B cell (primary cell): ENCODE measurements at regions not wholly inside any gene's neighbourhood (a gene's known extent, or its start where the extent isn't known, plus 50 kb on each side); places are given as distances from the start of the nearest gene placed in this dataset.

Experiments used
- ATAC-seq: fragments of 200-7000 bp; cut with Tn5 transposase; one replicate; pipeline ENCODE4 v1.10.0; 2021; ENCODE audit warnings: low read depth, mild to moderate bottlenecking, moderate number of reproducible peaks, moderate library complexity
- CTCF ChIA-PET: fragments of 350-600 bp; sonication (Branson Sonifier 250); formaldehyde crosslinking; loops from one replicate; lab custom pipeline; 2021; ENCODE audit warnings: antibody characterized with exemption, inconsistent platforms; lab: Charles Lee
- POLR2A ChIA-PET: fragments of 350-600 bp; sonication (Branson Sonifier 250); formaldehyde crosslinking; loops from one replicate; lab custom pipeline; 2021; ENCODE audit warnings: antibody characterized with exemption; lab: Charles Lee
- DNase-seq: peaks from one replicate; pipeline ENCODE4 v3.0.0; 2013
- H2AFZ ChIP-seq: 2 replicates; pipeline ENCODE4 v1.6.1; 2012; ENCODE audit warnings: mild to moderate bottlenecking, low read depth, low read length; ENCODE audit not compliant: insufficient read depth, poor library complexity, severe bottlenecking
- H3K27ac ChIP-seq, 2 donors: 1 replicate in 1 of 2; 2 replicates in 1 of 2; pipeline ENCODE4 v1.5.1; 2012 to 2013; ENCODE audit warnings: low read length in 2 of 2, mild to moderate bottlenecking in 2 of 2, moderate library complexity in 1 of 2
- H3K27me3 ChIP-seq, 4 experiments: fragments of 200-600 bp in 1 of 4; sonication (generic) in 1 of 4; replicated peaks in 1 of 4; 1 replicate in 2 of 4; 2 replicates in 2 of 4; pipeline versions ENCODE4 v1.6.1 to v1.7.0; 2013 to 2016; ENCODE audit warnings: low read length in 3 of 4, mild to moderate bottlenecking in 2 of 4, mixed read lengths in 1 of 4, moderate library complexity in 1 of 4; ENCODE audit not compliant: insufficient read depth in 4 of 4, control insufficient read depth in 3 of 4; ENCODE audit errors: control extremely low read depth in 1 of 4
- H3K36me3 ChIP-seq, 2 experiments: replicated peaks in 1 of 2; 1 replicate in 1 of 2; 2 replicates in 1 of 2; pipeline versions ENCODE4 v1.6.1 to v1.7.1; 2013; ENCODE audit warnings: low read length in 1 of 2; ENCODE audit not compliant: insufficient read depth in 2 of 2, control insufficient read depth in 1 of 2; ENCODE audit errors: control extremely low read depth in 1 of 2, extremely low read depth in 1 of 2
- H3K4me1 ChIP-seq, 2 donors: fragments of 200-600 bp in 1 of 2; sonication (generic) in 1 of 2; 1 replicate in 1 of 2; 2 replicates in 1 of 2; pipeline versions ENCODE4 v1.5.1 to v1.6.1; 2013 to 2017; ENCODE audit warnings: low read length in 2 of 2; ENCODE audit not compliant: control insufficient read depth in 2 of 2, insufficient read depth in 2 of 2
- H3K4me2 ChIP-seq: replicated peaks from 2 replicates; pipeline ENCODE3; 2012; ENCODE audit warnings: mild to moderate bottlenecking, low read depth, low read length; ENCODE audit not compliant: poor library complexity, severe bottlenecking
- H3K4me3 ChIP-seq, 5 experiments: fragments of 200-600 bp in 1 of 5; sonication (generic) in 1 of 5; 1 replicate in 3 of 5; 2 replicates in 2 of 5; pipeline versions ENCODE4 v1.5.1 to v1.7.0; 2011 to 2016; ENCODE audit warnings: low read length in 4 of 5, mild to moderate bottlenecking in 4 of 5, low read depth in 2 of 5, control low read depth in 1 of 5, moderate library complexity in 1 of 5; ENCODE audit not compliant: insufficient read depth in 1 of 5; ENCODE audit errors: control extremely low read depth in 1 of 5, extremely low read depth in 1 of 5
- H3K79me2 ChIP-seq: fragments of 200-600 bp; sonication (generic); one replicate; pipeline ENCODE4 v1.6.0; 2016; ENCODE audit warnings: low read length; ENCODE audit not compliant: control insufficient read depth, insufficient read depth
- H3K9ac ChIP-seq: fragments of 200-600 bp; sonication (generic); 2 replicates; pipeline ENCODE4 v1.6.1; 2017; ENCODE audit warnings: mild to moderate bottlenecking, low read length, moderate library complexity
- H3K9me3 ChIP-seq, 3 donors: one replicate each; pipeline versions ENCODE4 v1.6.1 to v1.7.1; 2013; ENCODE audit warnings: low read length in 2 of 3; ENCODE audit not compliant: control insufficient read depth in 2 of 3, insufficient read depth in 1 of 3; ENCODE audit errors: control extremely low read depth in 1 of 3
- H4K20me1 ChIP-seq: 2 replicates; pipeline ENCODE4 v1.6.0; 2012; ENCODE audit warnings: mild to moderate bottlenecking, low read length; ENCODE audit not compliant: insufficient read depth, control insufficient read depth, poor library complexity, severe bottlenecking
- H3K27ac Mint-ChIP-seq: one replicate; pipeline ENCODE4 v1.8.0; 2021; ENCODE audit warnings: mixed read lengths
- H3K27me3 Mint-ChIP-seq: one replicate; pipeline ENCODE4 v1.8.0; 2021; ENCODE audit warnings: mixed read lengths
- H3K4me1 Mint-ChIP-seq: one replicate; pipeline ENCODE4 v1.8.0; 2021; ENCODE audit warnings: mixed read lengths
- H3K4me3 Mint-ChIP-seq: one replicate; pipeline ENCODE4 v1.8.0; 2021; ENCODE audit warnings: mixed read lengths
- H3K9me3 Mint-ChIP-seq: one replicate; pipeline ENCODE4 v1.8.0; 2022; ENCODE audit warnings: mixed read lengths; ENCODE audit not compliant: insufficient read depth
- EZH2 ChIP-seq: IDR thresholded peaks from 2 replicates; pipeline ENCODE4 v1.6.1; 2012; ENCODE audit warnings: borderline replicate concordance, low read depth, mild to moderate bottlenecking, moderate library complexity, low read length; ENCODE audit not compliant: insufficient read depth, poor library complexity, severe bottlenecking
- WGBS: methylation state at CpG from one replicate; pipeline ENCODE4 v1.1.5; 2013; ENCODE audit warnings: missing lambda C conversion rate; ENCODE audit not compliant: insufficient coverage; 5-methylcytosine and 5-hydroxymethylcytosine counted together
- intact Hi-C: fragments of 100-400 bp; cut with micrococcal nuclease; formaldehyde crosslinking; loops from one replicate; pipeline ENCODE4 v1.10.0; 2022
- TF ChIP-seq, protein P1 (sequence below): fragments of 200-600 bp; IDR thresholded peaks from one replicate; pipeline ENCODE4 v1.8.0; 2022; ENCODE audit warnings: antibody characterized with exemption, mild to moderate bottlenecking

DNA sequence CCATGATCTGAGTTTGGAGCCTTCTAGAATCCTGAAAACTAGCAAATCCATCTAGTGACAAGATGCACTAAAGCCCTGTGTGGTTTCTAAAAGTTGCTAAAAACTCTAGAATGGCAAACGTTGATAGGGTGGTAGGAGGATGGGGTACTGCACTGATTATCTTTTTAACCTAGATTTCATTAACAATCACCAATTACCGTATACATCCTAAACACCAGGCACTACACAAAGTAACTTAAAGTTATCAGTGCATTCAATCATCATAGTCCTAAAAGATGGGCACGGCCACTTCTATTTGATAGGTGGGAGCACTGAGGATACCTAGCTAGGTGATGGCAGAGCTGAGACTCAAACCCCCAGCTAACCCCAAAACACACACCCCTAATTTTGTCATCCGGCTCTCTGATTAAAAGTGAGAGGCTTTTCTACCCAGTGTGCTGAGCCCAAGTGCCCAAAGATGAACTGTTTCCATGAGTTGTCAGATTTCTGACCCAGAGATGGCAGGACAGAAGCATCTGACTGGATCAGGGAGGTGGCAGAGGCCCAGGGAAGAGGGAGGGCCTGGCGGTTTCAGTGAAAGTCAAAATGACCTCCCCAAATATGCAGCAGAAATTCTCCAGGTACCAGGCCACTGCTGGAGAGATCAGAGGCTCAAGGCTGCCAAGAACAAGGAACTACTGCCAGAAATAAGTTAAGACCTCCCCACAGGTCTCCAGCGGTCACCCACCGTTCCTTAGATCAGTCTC lies 396.8 kb downstream of the SOX9 start:
- no peak overlapping the region for H3K9ac ChIP-seq
- no peak overlapping the region for H2AFZ ChIP-seq
- TF ChIP-seq EZH2 = no peak
- TF ChIP-seq, protein P1, sequence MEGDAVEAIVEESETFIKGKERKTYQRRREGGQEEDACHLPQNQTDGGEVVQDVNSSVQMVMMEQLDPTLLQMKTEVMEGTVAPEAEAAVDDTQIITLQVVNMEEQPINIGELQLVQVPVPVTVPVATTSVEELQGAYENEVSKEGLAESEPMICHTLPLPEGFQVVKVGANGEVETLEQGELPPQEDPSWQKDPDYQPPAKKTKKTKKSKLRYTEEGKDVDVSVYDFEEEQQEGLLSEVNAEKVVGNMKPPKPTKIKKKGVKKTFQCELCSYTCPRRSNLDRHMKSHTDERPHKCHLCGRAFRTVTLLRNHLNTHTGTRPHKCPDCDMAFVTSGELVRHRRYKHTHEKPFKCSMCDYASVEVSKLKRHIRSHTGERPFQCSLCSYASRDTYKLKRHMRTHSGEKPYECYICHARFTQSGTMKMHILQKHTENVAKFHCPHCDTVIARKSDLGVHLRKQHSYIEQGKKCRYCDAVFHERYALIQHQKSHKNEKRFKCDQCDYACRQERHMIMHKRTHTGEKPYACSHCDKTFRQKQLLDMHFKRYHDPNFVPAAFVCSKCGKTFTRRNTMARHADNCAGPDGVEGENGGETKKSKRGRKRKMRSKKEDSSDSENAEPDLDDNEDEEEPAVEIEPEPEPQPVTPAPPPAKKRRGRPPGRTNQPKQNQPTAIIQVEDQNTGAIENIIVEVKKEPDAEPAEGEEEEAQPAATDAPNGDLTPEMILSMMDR = no peak
- ChIA-PET POLR2A (no interaction called here), CTCF (no interaction called here)
- H3K4me2 ChIP-seq = no peak overlapping the region
- DNase-seq (no peak), ATAC-seq (no peak)
- H3K4me3 Mint-ChIP-seq = no peak overlapping the region
- peaks cover 0 to 8% (median 0%) of the 10 kb centered on the region in 3 donors for H3K9me3 ChIP-seq
- H3K27me3 ChIP-seq = peaks cover 0 to 11% (median 2%) of the 10 kb centered on the region in 4 experiments
- no peaks in the 10 kb centered on the region for H3K9me3 Mint-ChIP-seq
- no peak overlapping the region for H3K4me3 ChIP-seq
- H3K79me2 ChIP-seq = no peaks in the 10 kb centered on the region
- WGBS = no CpG with 5 or more reads among the region's 7 CpGs
- H3K4me1 ChIP-seq = no peaks in the 10 kb centered on the region
- H3K27ac ChIP-seq = no peak overlapping the region
- intact Hi-C loops = no loop called here
- no peaks in the 10 kb centered on the region for H4K20me1 ChIP-seq
- H3K27ac Mint-ChIP-seq = no peak overlapping the region
- H3K4me1 Mint-ChIP-seq = peaks cover 4% of the 10 kb centered on the region
- H3K27me3 Mint-ChIP-seq = peaks cover 15% of the 10 kb centered on the region
- H3K36me3 ChIP-seq = no peaks in the 10 kb centered on the region

DNA sequence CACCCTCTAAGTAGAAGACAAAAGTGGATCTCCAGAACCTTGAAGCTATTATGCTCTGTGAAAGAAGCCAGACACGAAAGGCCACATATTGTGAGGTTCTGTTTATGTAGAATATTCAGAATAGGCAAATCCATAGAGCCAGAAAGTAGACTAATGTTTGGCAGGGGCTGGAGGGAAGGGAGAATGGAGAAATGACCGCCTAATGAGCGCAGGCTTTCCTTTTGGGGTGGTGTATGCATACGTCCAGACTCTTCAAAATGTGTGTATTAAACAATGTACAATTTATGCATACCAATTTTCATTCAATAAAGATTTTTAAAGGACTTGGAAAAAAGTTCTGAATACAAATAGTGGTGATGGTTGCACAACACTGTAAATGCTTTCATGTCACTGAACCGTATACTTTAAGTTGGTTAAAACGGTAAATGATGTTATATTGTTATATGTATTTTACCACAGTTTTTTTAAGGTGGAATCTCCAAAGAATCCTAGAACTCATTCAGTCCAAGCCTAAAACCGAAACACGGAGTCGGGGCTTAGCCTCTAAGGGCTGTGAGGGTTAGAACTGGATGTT lies 397.4 kb downstream of the SOX9 start:
- Histone ChIP-seq H3K4me3 (no peak overlapping the region), H3K27ac (no peak overlapping the region), H3K36me3 (no peaks in the 10 kb centered on the region), H3K4me2 (no peak overlapping the region), H3K27me3 (peaks cover 0 to 11% (median 2%) of the 10 kb centered on the region in 4 experiments), H2AFZ (no peak overlapping the region), H3K9me3 (peaks cover 0 to 8% (median 0%) of the 10 kb centered on the region in 3 donors), H3K4me1 (no peaks in the 10 kb centered on the region), H4K20me1 (no peaks in the 10 kb centered on the region), H3K79me2 (no peaks in the 10 kb centered on the region), H3K9ac (no peak overlapping the region)
- H3K4me3 Mint-ChIP-seq = no peak overlapping the region
- H3K4me1 Mint-ChIP-seq = peaks cover 4% of the 10 kb centered on the region
- intact Hi-C loops = no loop called here
- 100% methylated on average over 1 of the region's 9 CpGs for WGBS
- ATAC-seq (no peak), DNase-seq (no peak)
- ChIA-PET CTCF (no interaction called here), POLR2A (no interaction called here)
- no peak overlapping the region for H3K27ac Mint-ChIP-seq
- no peaks in the 10 kb centered on the region for H3K9me3 Mint-ChIP-seq
- peaks cover 16% of the 10 kb centered on the region for H3K27me3 Mint-ChIP-seq
- TF ChIP-seq EZH2 = no peak
- TF ChIP-seq, protein P1 = no peak
